HG03439 (cell line): ENCODE measurements at regions not wholly inside any gene's neighbourhood (a gene's known extent, or its start where the extent isn't known, plus 50 kb on each side); places are given as distances from the start of the nearest gene placed in this dataset.

ENCODE experiments used
- ATAC-seq: cut with Tn5 transposase; IDR thresholded peaks from one replicate; pipeline ENCODE4 v1.9.1; 2021; ENCODE audit warnings: mild to moderate bottlenecking, moderate library complexity; ENCODE audit not compliant: unreplicated experiment

DNA sequence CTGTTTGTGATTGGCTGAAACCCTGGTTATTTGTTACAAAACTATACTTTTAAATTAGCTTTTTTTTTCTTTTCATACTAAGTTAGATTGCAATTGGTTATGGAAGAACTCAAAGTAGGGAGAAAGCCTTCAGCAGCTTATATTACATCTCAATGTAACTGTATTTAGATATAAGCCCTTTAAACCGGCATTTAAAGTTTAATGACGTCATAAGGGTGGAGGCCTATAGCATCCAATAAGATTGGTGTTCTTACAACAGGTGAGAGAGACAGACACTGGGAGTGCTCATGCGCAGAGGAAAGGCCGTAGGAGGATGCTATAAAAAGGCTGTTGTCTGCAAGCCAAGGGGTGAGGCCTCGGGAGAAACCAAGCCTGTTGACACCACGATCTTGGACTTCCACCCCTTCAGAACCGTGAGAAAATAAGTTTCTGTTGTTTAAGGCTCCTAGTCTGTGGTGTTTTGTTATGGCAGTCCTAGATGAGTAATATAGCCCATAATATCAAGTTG lies 1198.8 kb upstream of the SPRY2 start:
- ATAC-seq, result no peak

DNA sequence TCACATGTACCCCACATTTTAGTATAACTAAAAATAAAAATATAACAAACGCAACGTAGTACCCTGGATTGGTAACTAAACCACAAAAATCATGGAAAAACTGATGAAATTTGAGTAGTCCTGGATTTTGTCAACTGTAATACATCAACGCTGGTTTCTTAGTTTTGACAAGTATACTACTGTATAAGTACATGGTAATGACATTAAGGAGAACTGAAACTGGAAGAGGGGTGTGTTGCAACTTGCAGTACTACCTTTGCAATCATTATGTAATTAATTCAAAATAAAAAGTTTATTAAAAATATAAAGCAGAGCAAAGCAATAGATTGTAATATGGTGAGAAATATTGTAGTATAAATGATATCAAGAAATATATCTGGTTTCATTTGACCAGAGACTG lies 1158.0 kb upstream of the SPRY2 start:
- ATAC-seq, result no peak

DNA sequence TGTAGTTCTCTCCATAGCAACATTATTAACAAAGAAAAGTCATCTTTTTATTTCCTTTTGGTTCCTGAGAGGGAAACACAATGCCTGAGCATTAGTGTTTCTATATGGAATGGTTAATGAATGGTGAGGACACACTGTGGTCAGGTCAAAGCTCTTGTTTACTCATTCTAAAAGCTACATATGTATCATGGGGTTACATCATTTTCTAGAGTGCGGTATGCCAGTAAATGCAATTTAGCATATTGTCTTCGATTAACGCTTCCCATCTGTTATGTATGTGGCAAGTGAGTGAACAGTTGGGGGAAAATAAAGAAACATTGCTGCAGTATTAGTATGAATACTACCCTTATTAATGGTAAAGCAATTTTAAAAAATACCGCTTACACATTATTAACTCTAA lies 1152.2 kb upstream of the SPRY2 start:
- ATAC-seq, result no peak

DNA sequence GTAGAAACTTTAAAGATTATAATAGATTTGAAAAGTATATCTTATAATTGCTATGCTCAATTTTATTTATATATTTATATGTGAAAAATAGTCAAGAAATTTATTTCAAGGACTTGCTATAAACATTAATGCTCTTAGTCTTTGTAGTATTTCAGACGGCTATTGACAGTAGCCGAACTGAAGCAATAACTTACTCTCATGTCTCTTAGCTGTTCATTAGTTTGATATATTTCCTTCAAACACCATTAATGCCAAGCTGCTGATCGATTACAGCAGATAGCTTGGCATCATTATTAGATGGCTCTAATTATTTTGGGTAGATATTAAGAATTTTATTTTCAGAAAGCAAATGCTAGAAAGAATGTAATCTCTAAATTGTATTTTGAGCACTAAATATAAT lies 1151.5 kb upstream of the SPRY2 start:
- no peak for ATAC-seq

DNA sequence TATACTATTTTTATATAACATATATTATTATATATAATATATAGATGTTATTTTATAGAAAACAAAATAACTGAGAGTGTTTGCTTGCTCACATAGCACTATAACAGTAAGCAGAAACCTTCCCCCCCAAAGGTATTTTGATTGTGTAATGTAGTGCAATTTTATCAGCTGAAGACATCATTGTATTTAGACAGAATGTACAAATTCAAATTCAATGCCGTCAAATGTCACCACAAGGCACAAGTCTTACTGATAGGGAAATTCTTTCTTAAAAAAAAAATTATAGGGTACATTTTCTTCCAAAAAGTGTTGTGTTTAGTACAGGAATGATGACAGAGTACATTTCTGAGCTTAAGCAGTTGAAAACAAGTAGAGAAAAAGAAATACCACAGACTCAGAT lies 1147.1 kb upstream of the SPRY2 start:
- ATAC-seq, result no peak

DNA sequence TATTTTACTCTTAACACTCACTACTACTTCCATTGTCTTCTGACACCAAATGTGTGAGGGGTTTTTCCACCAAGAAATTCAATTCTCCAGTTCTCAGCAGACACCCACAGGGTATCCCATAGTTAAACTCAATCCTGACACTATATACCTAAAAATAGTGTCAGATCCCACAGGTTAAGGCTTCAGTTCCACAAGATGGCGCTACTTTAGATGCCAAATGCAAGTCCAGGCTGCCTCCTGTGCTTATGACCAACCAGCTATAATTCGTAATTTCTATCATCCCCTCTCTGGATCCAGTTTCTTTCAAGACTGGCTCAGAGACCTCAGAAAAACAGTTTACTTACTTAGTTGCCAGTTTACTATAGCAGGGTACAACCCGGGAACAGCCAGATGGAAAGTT lies 1146.2 kb upstream of the SPRY2 start:
- ATAC-seq, result no peak

DNA sequence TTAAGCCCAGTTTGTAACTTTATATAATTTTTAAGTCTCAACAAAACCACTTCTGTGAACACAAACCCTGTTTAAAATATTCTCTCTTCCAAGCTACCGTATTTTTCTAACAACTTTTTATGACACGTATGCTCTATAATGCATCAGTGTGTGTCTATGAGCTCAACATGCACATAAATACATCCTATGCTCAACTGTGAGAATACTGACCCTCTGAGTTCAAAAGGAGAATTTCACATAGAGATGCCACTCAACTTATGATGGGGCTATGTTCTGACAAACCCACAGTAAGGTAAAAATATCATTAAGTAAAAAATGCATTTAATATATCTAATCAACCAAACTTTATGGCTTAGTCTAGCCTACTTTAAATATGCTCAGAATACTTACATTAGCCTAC lies 1139.7 kb upstream of the SPRY2 start:
- no peak for ATAC-seq

DNA sequence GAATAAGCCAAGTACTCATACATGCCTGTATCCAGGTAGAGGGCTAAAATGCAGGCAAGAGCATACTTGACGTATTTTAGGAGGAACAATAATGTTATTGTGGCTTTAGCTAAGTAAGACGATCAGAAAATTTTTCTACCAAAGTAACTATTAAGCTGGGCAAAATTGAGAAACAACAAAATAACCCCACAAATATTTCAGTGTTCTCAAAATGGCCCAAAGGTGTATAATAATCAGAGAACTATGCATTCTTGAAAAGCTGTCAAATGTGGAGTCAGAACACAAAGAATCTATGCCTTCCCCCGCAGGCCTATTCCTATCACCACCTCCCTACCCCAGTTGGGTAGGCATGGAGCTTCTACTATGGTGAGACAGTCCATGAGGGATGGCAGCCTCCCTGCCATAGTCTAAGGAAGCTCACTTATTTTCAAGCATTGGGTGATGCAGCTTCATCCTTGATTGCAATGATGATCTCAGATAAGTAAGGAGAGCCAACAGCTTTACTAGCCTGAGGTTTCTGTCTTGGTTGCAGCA lies 1132.5 kb upstream of the SPRY2 start:
- no peak for ATAC-seq

DNA sequence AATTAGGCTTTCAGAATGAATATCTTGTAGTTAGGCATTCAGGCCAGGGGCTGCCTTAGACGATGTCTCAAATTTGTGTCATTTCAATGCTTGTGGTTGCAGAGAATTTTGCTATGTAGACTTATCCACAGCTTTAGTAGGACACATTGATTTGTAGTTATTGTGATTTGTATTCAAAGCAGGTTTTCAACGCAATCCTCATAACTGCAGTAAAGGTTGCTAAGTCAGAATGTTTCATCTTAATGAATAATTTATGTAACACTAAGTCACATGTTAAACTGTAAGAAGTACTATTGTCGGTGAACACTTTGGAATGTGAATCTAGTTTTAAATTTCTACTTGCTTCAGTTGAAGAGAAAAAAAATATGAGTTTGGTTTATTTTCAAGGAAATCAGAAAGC lies 1117.2 kb upstream of the SPRY2 start:
- no peak for ATAC-seq

DNA sequence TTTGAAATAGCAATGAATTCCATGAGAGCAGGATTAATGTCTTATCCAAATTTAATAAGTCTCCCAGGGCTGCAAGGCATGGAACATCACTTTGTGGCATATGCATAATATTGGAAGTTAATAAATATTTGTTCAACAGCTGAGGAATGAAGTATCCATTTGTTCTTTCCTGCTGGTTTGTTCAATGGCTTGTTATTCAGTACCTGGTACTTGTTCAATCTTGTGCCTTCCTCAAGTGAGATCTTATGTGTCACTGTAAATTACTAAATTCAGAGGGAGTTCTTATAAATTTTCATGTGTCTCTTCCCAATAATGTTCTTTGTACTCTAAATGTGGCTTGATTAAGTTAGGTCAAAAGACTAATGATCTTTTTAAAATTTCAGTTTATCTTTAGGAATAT lies 1105.5 kb upstream of the SPRY2 start:
- no peak for ATAC-seq

DNA sequence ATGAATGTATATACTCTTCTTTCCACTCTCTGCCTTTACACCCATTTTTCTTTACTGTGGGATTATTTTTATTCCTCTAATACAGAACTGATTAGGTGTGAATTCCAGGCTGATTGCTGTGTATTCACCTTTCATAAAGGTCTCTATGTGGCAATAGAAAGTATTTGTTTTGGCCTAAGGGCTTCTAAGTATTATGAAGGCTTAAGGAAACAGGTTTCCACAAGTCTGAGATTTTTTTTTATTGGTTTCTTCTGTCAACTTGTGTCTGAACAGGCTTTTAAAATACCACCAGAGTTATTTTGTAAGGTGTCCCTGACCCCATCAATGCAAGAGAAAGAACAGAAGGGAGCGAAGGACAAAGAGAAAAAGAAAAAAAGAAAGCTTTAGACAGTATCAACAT lies 1102.0 kb upstream of the SPRY2 start:
- no peak for ATAC-seq

DNA sequence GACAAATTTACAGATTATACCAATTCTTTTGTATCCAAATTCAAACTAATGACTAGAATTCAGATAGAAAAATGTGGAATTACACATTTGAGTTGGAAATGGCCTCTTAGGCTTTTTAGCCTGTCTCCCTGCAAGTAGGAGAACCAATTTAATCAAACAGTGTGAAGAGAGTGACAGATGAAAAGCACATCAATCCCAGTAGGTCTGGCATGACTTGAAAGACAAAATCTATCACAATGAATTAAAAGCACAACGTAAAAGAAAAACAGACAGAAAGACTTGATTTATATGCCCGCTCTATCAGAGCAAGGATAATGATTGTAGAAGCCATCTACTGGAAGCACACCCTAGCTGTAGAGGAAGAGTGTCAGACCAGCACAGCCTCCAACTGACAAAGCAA lies 1084.4 kb upstream of the SPRY2 start:
- ATAC-seq, result no peak

DNA sequence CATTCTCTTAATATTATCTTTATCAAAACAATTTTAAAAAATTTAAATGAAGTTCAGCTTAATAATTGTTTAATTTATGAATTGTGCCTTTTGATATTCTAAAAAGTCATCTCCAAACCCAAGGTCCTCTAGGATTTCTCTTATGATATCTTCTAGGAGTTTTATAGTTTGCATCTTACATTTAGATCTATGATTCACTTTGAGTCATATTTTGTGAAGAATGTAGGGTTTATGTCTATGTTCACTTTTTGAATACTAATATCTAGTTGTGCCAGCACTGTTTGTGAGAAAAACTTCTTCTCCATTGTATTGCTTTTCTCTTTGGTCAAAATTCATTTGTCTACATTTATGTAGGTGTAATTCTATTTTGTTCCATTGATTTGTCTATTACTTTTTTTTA lies 1068.4 kb upstream of the SPRY2 start:
- no peak for ATAC-seq

DNA sequence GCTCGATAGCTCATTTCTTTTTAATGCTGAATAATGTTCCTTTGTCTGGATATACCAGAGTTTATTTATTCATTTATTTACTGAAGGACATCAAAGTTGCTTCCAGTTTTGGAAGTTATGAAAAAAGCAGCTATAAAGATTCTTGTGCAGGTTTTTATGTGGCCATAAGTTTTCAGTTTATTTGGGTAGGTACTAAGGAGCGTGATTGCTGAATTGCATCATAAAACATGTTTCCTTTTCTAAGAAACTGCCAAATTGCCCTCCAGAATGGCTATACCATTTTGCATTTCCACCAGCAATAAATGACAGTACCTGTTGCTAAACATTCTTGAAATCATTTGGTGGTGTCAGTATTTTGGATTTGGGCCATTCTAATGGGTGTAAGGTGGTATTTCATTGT lies 1067.7 kb upstream of the SPRY2 start:
- no peak for ATAC-seq

DNA sequence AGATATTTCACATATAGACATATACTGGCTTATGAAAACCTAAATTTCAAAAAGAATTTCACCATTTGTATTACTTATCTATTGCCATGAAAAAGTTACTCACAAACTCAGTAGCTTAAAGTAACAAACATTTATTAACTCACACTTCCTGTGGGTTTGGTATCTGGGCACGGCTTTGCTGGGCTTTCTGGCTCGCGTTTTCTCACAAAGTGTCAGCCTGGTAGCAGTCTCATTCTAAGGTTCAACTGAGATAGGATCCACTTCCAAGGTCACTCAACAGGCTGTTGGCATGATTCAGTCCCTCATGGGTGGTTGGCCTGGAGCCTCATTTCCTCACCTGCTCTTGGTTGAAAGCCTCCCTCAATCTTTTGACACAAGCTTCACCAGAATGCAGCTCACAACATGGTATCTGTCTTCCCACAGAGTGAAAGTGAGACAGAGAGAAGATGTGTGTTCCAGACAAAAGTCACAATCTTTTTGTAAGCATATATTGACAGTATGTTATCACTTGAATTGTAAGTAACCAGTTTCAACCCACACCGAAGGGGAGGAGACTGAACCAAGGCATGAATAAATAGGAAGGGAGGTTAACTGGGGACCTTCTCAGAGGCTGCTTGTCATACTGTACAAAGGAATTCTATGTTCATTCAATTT lies 1065.8 kb upstream of the SPRY2 start:
- no peak for ATAC-seq

DNA sequence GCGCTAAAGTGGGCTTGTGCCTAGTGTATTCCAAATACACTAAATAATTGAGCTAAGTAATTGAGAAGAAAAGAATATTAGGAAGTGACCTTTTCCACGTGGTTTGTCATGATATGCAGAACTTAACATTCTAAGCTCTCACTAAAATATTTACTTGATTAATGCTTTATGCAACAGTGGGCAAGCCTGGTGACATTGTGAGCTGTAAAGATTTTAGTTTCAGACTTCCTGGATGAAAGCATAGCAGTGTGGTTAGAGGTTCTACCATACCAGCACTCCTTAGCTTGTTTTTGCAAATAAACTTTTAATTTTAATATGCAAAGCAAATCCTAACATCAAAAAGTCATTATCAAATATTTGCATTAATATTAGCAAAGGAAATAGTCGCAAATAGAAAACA lies 1065.1 kb upstream of the SPRY2 start:
- ATAC-seq, result no peak

DNA sequence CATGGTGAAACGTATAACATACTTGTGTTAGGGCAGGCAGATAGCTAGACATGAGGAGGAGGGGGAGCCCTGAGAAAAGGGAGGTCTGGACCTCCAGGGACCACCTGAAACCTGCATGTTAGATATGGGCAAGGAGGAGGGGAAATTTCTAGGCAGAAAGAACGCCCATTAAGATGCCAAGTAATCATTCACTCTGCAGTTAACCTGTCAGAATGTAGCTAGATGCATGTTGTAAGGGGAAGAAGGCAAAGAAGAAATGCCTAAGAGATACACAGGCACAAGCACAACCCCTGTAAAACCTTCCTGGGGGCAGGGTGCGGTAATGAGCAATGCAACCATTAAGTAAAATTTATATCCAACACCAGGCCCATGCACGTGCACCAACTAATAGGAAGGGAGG lies 1055.3 kb upstream of the SPRY2 start:
- no peak for ATAC-seq

DNA sequence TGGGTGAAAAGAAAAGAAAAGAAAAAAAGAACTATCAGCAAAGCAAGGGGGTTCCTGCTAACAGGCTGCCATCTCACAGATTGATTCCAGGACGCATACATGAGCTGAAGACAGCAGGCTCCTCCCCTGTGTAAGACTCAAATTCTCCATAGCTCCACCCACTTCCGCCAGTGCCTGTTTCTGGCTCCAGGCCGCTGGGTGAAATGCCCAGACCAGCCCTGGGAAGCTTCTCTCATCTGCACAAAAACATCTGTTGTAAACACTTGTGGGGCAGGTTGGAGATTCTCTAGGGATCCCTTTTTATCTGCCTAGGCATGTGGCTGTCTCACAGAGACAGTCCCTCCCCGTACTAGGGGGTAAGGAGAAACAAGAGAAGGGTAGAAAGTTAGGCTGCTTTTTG lies 1054.4 kb upstream of the SPRY2 start:
- ATAC-seq, result no peak

DNA sequence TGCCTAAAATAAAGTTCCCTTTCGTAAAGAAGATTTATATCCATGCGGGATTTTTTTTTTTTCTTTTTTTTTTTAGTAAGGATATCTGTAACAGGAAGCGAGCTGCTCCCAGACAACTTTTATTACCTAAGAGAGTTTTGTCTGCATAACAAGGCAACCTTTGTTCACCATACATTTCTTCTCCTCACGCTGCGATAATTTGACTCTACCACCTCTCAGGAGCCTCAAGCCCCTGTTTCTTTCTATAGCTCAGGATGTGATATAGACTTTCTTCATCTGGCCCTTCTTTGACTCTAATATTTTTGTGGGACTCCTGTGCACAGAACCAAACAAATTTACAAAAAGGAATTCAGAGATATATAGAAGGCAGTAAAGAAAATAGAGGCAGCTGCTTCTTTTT lies 1053.7 kb upstream of the SPRY2 start:
- ATAC-seq, result no peak

DNA sequence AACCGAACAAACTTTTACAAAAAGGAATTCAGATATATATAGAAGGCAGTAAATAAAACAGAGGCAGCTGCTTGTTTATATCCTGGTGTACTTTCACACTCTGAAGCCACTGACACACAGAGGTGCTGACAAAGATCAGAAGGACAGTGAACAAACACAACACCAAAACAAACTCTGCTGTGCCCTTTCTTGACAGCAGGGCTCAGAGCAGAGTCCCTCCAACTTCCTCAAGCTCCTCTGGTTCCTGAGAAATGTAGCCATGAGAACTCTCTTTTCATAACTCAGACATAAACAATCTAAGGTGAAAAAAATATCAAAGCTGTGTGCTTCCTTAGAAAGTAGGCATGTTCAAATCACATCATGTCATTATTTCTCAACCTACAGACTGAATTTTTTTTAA lies 1052.8 kb upstream of the SPRY2 start:
- ATAC-seq, result no peak

DNA sequence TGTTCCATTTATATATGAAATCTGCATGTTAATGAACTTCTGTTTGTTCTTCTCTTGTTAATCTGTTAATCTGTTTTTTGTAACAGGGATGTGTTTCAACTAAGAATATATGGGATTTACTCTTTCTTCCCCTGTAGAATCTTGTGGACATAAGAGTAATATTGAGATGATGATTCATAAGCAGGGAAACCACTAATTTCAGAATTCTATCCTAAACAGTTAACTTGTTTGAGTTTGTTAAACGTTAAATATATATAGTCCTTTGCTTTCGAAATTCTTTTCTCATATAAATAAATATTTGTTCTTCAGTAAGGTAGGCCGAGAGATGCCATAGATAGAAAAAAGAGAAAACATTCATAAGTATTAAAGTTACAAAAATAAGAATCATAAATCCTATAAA lies 1052.2 kb upstream of the SPRY2 start:
- no peak for ATAC-seq

DNA sequence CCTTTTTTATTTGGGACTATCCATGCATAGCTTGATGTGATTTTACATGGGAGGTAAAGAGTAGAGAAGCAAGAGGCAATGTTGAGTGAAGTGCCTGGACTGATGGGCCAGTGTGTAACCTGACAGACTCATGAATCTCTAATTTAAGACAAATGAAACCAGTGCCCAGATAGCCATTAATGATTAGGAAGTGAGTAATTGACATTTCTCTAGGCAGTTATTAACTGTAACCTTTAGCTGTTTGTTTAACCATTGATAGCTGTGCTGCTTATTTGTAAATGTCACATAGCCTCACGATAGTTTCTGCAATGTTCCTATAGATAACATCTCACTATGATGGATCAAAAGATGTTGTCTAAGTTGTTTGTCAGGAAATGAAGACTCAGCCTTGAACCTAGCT lies 1047.5 kb upstream of the SPRY2 start:
- ATAC-seq, result no peak

DNA sequence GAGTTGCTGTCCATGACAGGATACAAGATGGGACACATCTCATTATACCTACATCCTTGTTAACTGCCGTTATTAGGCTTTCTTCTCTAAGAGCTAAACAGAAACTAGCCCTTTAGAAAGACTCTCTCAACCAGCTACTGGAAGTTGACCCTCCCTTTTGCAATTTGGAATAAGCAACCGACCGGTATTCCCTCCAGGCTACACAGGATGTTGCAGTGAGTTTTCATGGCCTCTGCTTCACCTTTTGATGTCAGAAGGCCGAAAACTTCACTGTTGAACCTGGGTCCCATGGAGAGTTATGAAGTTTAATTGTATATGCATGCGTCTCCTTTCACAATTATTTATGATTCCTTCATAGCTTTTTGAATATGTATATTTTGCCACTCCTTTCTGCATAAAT lies 1042.5 kb upstream of the SPRY2 start:
- ATAC-seq, result no peak
